ENCODE measurements at regions not wholly inside any gene's neighbourhood (a gene's known extent, or its start where the extent isn't known, plus 50 kb on each side); places are given as distances from the start of the nearest gene placed in this dataset.

- H3K27ac Mint-ChIP-seq: no peak overlapping the region
- no peak overlapping the region for H2BK12ac ChIP-seq (ENCODE audit: insufficient read length, low read depth, low read length)
- no peaks in the 10 kb centered on the region for H3K9me3 ChIP-seq (ENCODE audit: control insufficient read depth, low read depth, low read length)
- H3K4me1 ChIP-seq (ENCODE audit: insufficient read depth, low read length): no peaks in the 10 kb centered on the region
- H2BK20ac ChIP-seq (ENCODE audit: low read depth, low read length, poor library complexity, severe bottlenecking): no peak overlapping the region
- TF ChIP-seq CTCF (conservative IDR thresholded peaks at IDR 0.05): no peak
- H3K27me3 ChIP-seq (ENCODE audit: insufficient read depth, low read length): no peaks in the 10 kb centered on the region
- WGBS (ENCODE audit: extremely low coverage, insufficient read length, low lambda C conversion rate): no CpG with 5 or more reads among the region's 29 CpGs
- H3K23me2 ChIP-seq (ENCODE audit: insufficient read length, low read depth, low read length, poor library complexity, severe bottlenecking): no peaks in the 10 kb centered on the region
- H4K91ac ChIP-seq (ENCODE audit: insufficient read length, low read depth, low read length): no peak overlapping the region
- H2BK120ac ChIP-seq (ENCODE audit: low read depth, low read length, poor library complexity, severe bottlenecking): no peak overlapping the region
- no peak overlapping the region for H3K9ac ChIP-seq (ENCODE audit: extremely low read depth, insufficient read length, low read length)
- no peak overlapping the region for H3K56ac ChIP-seq (ENCODE audit: insufficient read length, low read depth, low read length)
- no peak overlapping the region for H2AFZ ChIP-seq (ENCODE audit: low read length)
- peaks cover 0 to 2% of the 10 kb centered on the region in 2 experiments; a peak in 2 of 5 replicates for H3K9me3 Mint-ChIP-seq
- no peaks in the 10 kb centered on the region for H3K79me2 ChIP-seq (ENCODE audit: insufficient read depth, low read length)
- no peak overlapping the region for H2BK15ac ChIP-seq (ENCODE audit: low read depth, low read length)
- no peak overlapping the region for H3T11ph ChIP-seq (ENCODE audit: low read length)
- H3K23ac ChIP-seq (ENCODE audit: insufficient read length, low read depth, low read length): no peak overlapping the region
- no peak for DNase-seq
- H3K4me2 ChIP-seq (ENCODE audit: insufficient read depth, insufficient read length, low read length): no peak overlapping the region
- H4K8ac ChIP-seq (replicated peaks; ENCODE audit: insufficient read length, low read depth, low read length): no peak overlapping the region
- H4K5ac ChIP-seq (ENCODE audit: insufficient read length, low read depth, low read length): no peak overlapping the region
- no peak overlapping the region for H3K4me3 Mint-ChIP-seq
- H3K36me3 Mint-ChIP-seq (ENCODE audit: insufficient read depth in 1 of 3, low read depth in 3 of 3): peaks cover 0 to 4% (median 0%) of the 10 kb centered on the region in 3 experiments; a peak in 2 of 7 replicates
- no peak overlapping the region; the same call in 1 of the 2 replicates for H3K14ac ChIP-seq (ENCODE audit: insufficient read depth, low read length)
- H3K27me3 Mint-ChIP-seq (ENCODE audit: low read depth): no peaks in the 10 kb centered on the region
- no peaks in the 10 kb centered on the region for H4K20me1 ChIP-seq (ENCODE audit: control insufficient read depth, insufficient read depth, insufficient read length)
- H3K79me1 ChIP-seq (ENCODE audit: insufficient read depth, low read depth, low read length, poor library complexity, severe bottlenecking): no peaks in the 10 kb centered on the region
- H3K27ac ChIP-seq (ENCODE audit: insufficient read length, low read depth, low read length): no peak overlapping the region
- H2AK5ac ChIP-seq (ENCODE audit: insufficient read length, low read length): no peak overlapping the region
- H3K4ac ChIP-seq (ENCODE audit: low read depth, low read length): no peak overlapping the region
- no peak overlapping the region for H3K18ac ChIP-seq (ENCODE audit: insufficient read length, low read depth, low read length)
- H2BK5ac ChIP-seq (ENCODE audit: insufficient read length, low read length): no peak overlapping the region
- H3K4me1 Mint-ChIP-seq: no peaks in the 10 kb centered on the region
Observed at GRCh38 chr5:25909163-25909562, 1129.2 kb downstream of the CDH9 start.
